Mesenchymal stem cell (in vitro differentiated cells and primary cell): ENCODE measurements at regions not wholly inside any gene's neighbourhood (a gene's known extent, or its start where the extent isn't known, plus 50 kb on each side); places are given as distances from the start of the nearest gene placed in this dataset.
A peak's percentile ranks its signal among the peaks of the same experiment; 100 is the strongest.
"Not testable (repeated sequence)": the region's sequence is repeated elsewhere in the genome, so short reads cannot be mapped to it uniquely, and the experiment has no call there.

Experiments used
- DNase-seq: peaks from one replicate; pipeline ENCODE4 v3.0.0-alpha.2; 2013
- H2AFZ ChIP-seq: one replicate; pipeline ENCODE4 v1.6.1; 2013; ENCODE audit warnings: low read depth, mild to moderate bottlenecking, control low read depth, inconsistent platforms, low read length, moderate library complexity
- H2AK5ac ChIP-seq: 2 replicates; pipeline ENCODE4 v1.6.1; 2013; ENCODE audit warnings: low read length, moderate library complexity, mild to moderate bottlenecking, inconsistent platforms; ENCODE audit not compliant: severe bottlenecking
- H2BK120ac ChIP-seq: one replicate; pipeline ENCODE4 v1.6.1; 2013; ENCODE audit warnings: low read depth, mild to moderate bottlenecking, inconsistent platforms, low read length, moderate library complexity
- H2BK12ac ChIP-seq, 2 experiments: one replicate each; pipeline ENCODE4 v1.6.1; 2013; ENCODE audit warnings: inconsistent platforms in 2 of 2, low read length in 2 of 2, mild to moderate bottlenecking in 2 of 2, moderate library complexity in 2 of 2, control low read depth in 1 of 2
- H2BK15ac ChIP-seq: one replicate; pipeline ENCODE4 v1.6.1; 2013; ENCODE audit warnings: mild to moderate bottlenecking, low read depth, inconsistent platforms; ENCODE audit not compliant: poor library complexity, severe bottlenecking
- H2BK5ac ChIP-seq: 2 replicates; pipeline ENCODE4 v1.6.1; 2013; ENCODE audit warnings: low read depth, mild to moderate bottlenecking, low read length, control low read depth, inconsistent platforms; ENCODE audit not compliant: poor library complexity, severe bottlenecking
- H3K14ac ChIP-seq, 2 experiments: one replicate each; pipeline ENCODE4 v1.6.1; 2013; ENCODE audit warnings: inconsistent platforms in 2 of 2, low read length in 2 of 2, control low read depth in 1 of 2, mild to moderate bottlenecking in 1 of 2, moderate library complexity in 1 of 2
- H3K18ac ChIP-seq, 2 experiments: one replicate each; pipeline ENCODE4 v1.6.1; 2013; ENCODE audit warnings: inconsistent platforms in 2 of 2, low read length in 2 of 2, control low read depth in 1 of 2, low read depth in 1 of 2, mild to moderate bottlenecking in 1 of 2
- H3K23ac ChIP-seq, 2 experiments: one replicate each; pipeline ENCODE4 v1.6.1; 2013; ENCODE audit warnings: inconsistent platforms in 2 of 2, low read length in 2 of 2, mild to moderate bottlenecking in 2 of 2, moderate library complexity in 2 of 2, control low read depth in 1 of 2
- H3K27ac ChIP-seq: 2 replicates; pipeline ENCODE4 v1.5.1; 2013; ENCODE audit warnings: mild to moderate bottlenecking, moderate library complexity, low read length, control low read depth, inconsistent platforms; ENCODE audit not compliant: poor library complexity, severe bottlenecking
- H3K27me3 ChIP-seq, 2 experiments: 2 replicates each; pipeline versions ENCODE4 v1.6.1 to v1.7.0; 2013; ENCODE audit warnings: low read length in 2 of 2, mild to moderate bottlenecking in 2 of 2, moderate library complexity in 2 of 2, control low read depth in 1 of 2, inconsistent platforms in 1 of 2; ENCODE audit not compliant: control insufficient read depth in 1 of 2, insufficient read depth in 1 of 2
- H3K36me3 ChIP-seq, 2 experiments: 2 replicates each; pipeline versions ENCODE4 v1.6.1 to v1.7.0; 2013; ENCODE audit warnings: low read length in 2 of 2, control low read depth in 1 of 2, inconsistent platforms in 1 of 2, low read depth in 1 of 2, mild to moderate bottlenecking in 1 of 2; ENCODE audit not compliant: insufficient read depth in 2 of 2, control insufficient read depth in 1 of 2
- H3K4ac ChIP-seq, 2 experiments: one replicate each; pipeline ENCODE4 v1.6.1; 2013; ENCODE audit warnings: inconsistent platforms in 2 of 2, low read length in 2 of 2, mild to moderate bottlenecking in 2 of 2, moderate library complexity in 2 of 2, control low read depth in 1 of 2, low read depth in 1 of 2
- H3K4me1 ChIP-seq: 2 replicates; pipeline ENCODE4 v1.6.1; 2013; ENCODE audit warnings: low read depth, low read length, control low read depth; ENCODE audit not compliant: control insufficient read depth, insufficient read depth
- H3K4me2 ChIP-seq: 2 replicates; pipeline ENCODE4 v1.6.1; 2013; ENCODE audit warnings: low read length, mild to moderate bottlenecking, inconsistent platforms; ENCODE audit not compliant: poor library complexity, severe bottlenecking
- H3K4me3 ChIP-seq, 2 experiments: 2 replicates each; pipeline versions ENCODE4 v1.5.1 to v1.7.0; 2013; ENCODE audit warnings: low read length in 2 of 2, mild to moderate bottlenecking in 2 of 2, control low read depth in 1 of 2, low read depth in 1 of 2; ENCODE audit not compliant: insufficient read depth in 1 of 2
- H3K79me1 ChIP-seq: replicated peaks from 2 replicates; pipeline ENCODE4 v1.6.1; 2013; ENCODE audit warnings: mild to moderate bottlenecking, control low read depth, low read length, inconsistent platforms; ENCODE audit not compliant: poor library complexity, severe bottlenecking
- H3K9ac ChIP-seq: 2 replicates; pipeline ENCODE4 v1.7.0; 2013; ENCODE audit warnings: mild to moderate bottlenecking, low read length, moderate library complexity
- H3K9me3 ChIP-seq: 2 replicates; pipeline ENCODE4 v1.7.0; 2013; ENCODE audit warnings: mild to moderate bottlenecking, low read length; ENCODE audit not compliant: control insufficient read depth
- H4K8ac ChIP-seq: one replicate; pipeline ENCODE4 v1.6.1; 2013; ENCODE audit warnings: inconsistent platforms, mild to moderate bottlenecking, low read length, moderate library complexity
- H4K91ac ChIP-seq: one replicate; pipeline ENCODE4 v1.6.1; 2013; ENCODE audit warnings: mild to moderate bottlenecking, low read length, inconsistent platforms
- WGBS: methylation state at CpG from one replicate; pipeline ENCODE4 v1.1.7; 2013; ENCODE audit warnings: mixed read lengths; 5-methylcytosine and 5-hydroxymethylcytosine counted together

DNA sequence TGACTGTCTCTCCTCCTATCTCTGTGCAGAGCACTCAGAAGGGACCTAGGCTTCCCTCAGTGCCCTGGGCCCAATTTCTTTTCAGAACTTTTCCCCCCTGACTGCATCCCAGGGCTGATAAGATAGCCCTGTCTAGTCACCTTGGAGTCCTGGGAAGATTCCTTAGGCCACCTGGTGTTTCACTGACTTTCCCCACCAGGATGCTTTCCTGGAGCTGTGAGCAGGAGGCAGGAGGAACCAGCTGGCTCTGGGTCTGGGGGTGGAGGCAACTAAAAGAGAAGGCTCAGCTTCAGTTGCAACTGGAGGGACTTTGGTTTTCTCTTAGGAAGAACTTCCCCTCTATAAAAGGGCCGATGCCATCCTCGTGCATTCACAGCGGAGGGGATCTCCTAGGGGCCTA, 115.1 kb downstream of the TNFRSF13B start:
- not testable (repeated sequence) for H3K14ac ChIP-seq, H3K36me3 ChIP-seq, DNase-seq, H3K27ac ChIP-seq, H4K8ac ChIP-seq, H3K4ac ChIP-seq, H3K4me3 ChIP-seq, H3K4me2 ChIP-seq, H2AK5ac ChIP-seq, H4K91ac ChIP-seq, H2BK15ac ChIP-seq, H3K9ac ChIP-seq, H3K79me1 ChIP-seq, H3K23ac ChIP-seq, H2BK5ac ChIP-seq, H2BK12ac ChIP-seq, H2AFZ ChIP-seq, H3K18ac ChIP-seq, H3K4me1 ChIP-seq, H3K9me3 ChIP-seq, H2BK120ac ChIP-seq
- 88% methylated on average over 3 of the region's 3 CpGs for WGBS
- peaks cover 0 to 15% of the 10 kb centered on the region in 2 experiments for H3K27me3 ChIP-seq

DNA sequence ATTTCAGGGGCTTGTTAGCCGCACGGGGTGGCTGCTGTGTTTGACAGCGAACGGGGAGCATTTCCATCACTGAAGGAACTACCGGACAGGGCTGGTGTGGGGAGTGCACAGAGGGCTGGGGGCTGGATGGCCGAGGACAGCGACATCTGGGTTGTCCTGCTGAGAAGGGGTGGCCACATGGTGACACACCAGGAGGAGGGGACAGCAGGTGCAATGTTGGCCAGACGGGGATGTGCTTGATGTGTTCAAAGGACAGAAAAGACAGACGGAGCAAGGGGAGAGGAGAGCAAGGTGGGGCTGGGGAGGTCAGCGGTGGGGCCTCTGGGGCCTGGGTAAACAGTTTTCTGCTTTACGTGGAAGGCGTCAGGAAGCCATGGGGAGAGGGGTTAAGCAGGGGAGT, 115.7 kb downstream of the TNFRSF13B start:
- H3K79me1 ChIP-seq, H2BK15ac ChIP-seq, H3K4me2 ChIP-seq, H3K4me1 ChIP-seq, H2AK5ac ChIP-seq, H2BK120ac ChIP-seq, H3K9me3 ChIP-seq, H3K4me3 ChIP-seq, H3K9ac ChIP-seq, H3K4ac ChIP-seq, H2BK5ac ChIP-seq, H3K14ac ChIP-seq, H4K91ac ChIP-seq, H2BK12ac ChIP-seq, H3K23ac ChIP-seq, H3K18ac ChIP-seq, H3K36me3 ChIP-seq, H2AFZ ChIP-seq, H3K27ac ChIP-seq, DNase-seq, H4K8ac ChIP-seq: not testable (repeated sequence)
- 77% methylated on average over 12 of the region's 12 CpGs for WGBS
- H3K27me3 ChIP-seq, result peaks cover 0 to 15% of the 10 kb centered on the region in 2 experiments

DNA sequence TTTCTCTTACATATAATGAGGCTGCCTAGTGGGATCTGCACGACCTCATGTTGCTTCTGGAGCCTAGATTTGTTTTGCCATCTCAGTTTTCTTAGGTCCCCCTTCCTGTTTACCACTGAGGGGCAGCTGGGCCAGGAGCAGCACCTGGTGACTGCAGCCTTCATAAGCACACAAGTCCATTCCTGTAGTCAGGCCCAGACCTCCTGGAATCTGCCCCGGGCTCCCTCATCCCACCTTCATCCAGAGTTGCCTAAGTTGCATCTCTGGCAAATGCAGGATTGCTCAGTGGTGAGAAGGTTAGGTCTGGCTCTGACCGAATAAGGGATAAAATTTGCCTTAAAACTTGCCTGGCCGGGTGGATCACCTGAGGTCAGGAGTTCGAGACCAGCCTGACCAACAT, 117.3 kb downstream of the TNFRSF13B start:
- H3K18ac ChIP-seq, H2BK5ac ChIP-seq, H2BK12ac ChIP-seq, H3K79me1 ChIP-seq, H4K91ac ChIP-seq, H3K27me3 ChIP-seq, H3K9ac ChIP-seq, H4K8ac ChIP-seq, DNase-seq, H2BK120ac ChIP-seq, H3K4me1 ChIP-seq, H3K4ac ChIP-seq, H3K9me3 ChIP-seq, H3K4me3 ChIP-seq, H2BK15ac ChIP-seq, H3K4me2 ChIP-seq, H3K14ac ChIP-seq, H2AFZ ChIP-seq, H3K27ac ChIP-seq, H3K36me3 ChIP-seq, H2AK5ac ChIP-seq, H3K23ac ChIP-seq: not testable (repeated sequence)
- WGBS, result 80% methylated on average over 4 of the region's 5 CpGs

DNA sequence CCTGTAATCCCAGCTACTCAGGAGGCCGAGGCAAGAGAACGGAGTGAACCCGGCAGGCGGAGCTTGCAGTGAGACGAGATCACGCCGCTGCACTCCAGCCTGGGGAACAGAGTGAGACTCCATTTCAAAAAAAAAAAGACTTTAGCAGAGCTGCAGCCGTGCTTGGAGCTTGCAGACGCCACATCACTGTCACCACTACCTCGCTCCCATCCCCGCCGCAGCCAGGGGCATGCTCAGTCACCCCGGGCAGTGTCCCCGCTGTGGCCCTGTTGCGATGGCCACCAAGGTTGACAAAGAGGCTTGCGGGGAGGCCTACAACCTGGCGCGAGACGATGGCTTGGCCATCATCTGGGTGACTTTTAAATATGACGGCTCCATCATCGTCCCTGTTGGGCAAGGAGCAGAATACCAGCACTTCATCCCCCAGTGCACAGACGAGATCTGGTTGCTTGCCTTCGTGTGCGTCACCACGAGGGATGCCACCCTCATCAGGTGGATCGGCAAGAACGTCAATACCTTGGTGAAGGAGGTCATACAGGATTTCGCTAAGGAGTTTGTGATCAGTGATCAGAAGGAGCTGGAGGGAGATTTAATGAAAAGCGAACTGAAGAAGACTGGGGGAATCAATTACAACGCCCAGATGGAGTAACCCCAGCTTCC, 118.1 kb downstream of the TNFRSF13B start:
- Histone ChIP-seq H2AFZ (no peak overlapping the region), H3K9me3 (no peaks in the 10 kb centered on the region), H3K23ac (no peak overlapping the region), H3K36me3 (no peaks in the 10 kb centered on the region), H4K91ac (no peak overlapping the region), H2BK12ac (no peak overlapping the region), H2BK120ac (no peak overlapping the region), H2BK15ac (no peak overlapping the region), H3K14ac (peak overlapping the region in 1 of 2 experiments; percentile 28), H3K4me3 (no peak overlapping the region), H3K18ac (no peak overlapping the region), H2BK5ac (no peak overlapping the region), H3K9ac (no peak overlapping the region), H3K4ac (no peak overlapping the region), H2AK5ac (no peak overlapping the region), H3K27me3 (peaks cover 0 to 9% of the 10 kb centered on the region in 2 experiments), H3K27ac (no peak overlapping the region), H4K8ac (no peak overlapping the region), H3K79me1 (no peaks in the 10 kb centered on the region), H3K4me2 (no peak overlapping the region), H3K4me1 (no peaks in the 10 kb centered on the region)
- no peak for DNase-seq
- 87% methylated on average over 29 of the region's 30 CpGs for WGBS
